PC-3 (cell line): ENCODE measurements at regions not wholly inside any gene's neighbourhood (a gene's known extent, or its start where the extent isn't known, plus 50 kb on each side); places are given as distances from the start of the nearest gene placed in this dataset.

ENCODE experiments used
- ATAC-seq: fragments of 200-7000 bp; cut with Tn5 transposase; 2 replicates; pipeline ENCODE4 v1.9.1; 2020; ENCODE audit warnings: mild to moderate bottlenecking, moderate library complexity
- BruUV-seq: library from RNA; stranded (reverse); fragments of 400-500 nt; replicated peaks from 2 replicates; lab custom pipeline; 2021; lab: Mats Ljungman, UMichigan
- CTCF ChIA-PET: fragments of 300-600 bp; sonication (Branson Sonifier 250); formaldehyde crosslinking; loops from one replicate; lab custom pipeline; 2022; ENCODE audit warnings: antibody characterized with exemption; lab: Charles Lee
- POLR2A ChIA-PET: fragments of 300-600 bp; sonication (Branson Sonifier 250); formaldehyde crosslinking; loops from one replicate; lab custom pipeline; 2022; ENCODE audit warnings: antibody characterized with exemption; ENCODE audit not compliant: unreplicated experiment; lab: Charles Lee
- DNase-seq: peaks from one replicate; pipeline ENCODE4 v3.0.0-alpha.2; 2015
- H2AFZ ChIP-seq: fragments of 300-600 bp; sonication (generic); 2 replicates; pipeline ENCODE4 v1.6.0; 2016; ENCODE audit warnings: antibody characterized with exemption, low read length
- H3F3A ChIP-seq: fragments of 300-600 bp; sonication (generic); one replicate; pipeline ENCODE4 v1.6.0; 2017; ENCODE audit warnings: antibody characterized with exemption, low read length, control low read depth, mild to moderate bottlenecking; ENCODE audit not compliant: unreplicated experiment
- H3K27ac ChIP-seq: fragments of 300-600 bp; sonication (generic); 2 replicates; pipeline ENCODE4 v1.5.1; 2016; ENCODE audit warnings: mild to moderate bottlenecking, low read length
- H3K27me3 ChIP-seq: fragments of 300-600 bp; sonication (generic); 2 replicates; pipeline ENCODE4 v1.6.1; 2016; ENCODE audit warnings: low read length, mixed read lengths
- H3K36me3 ChIP-seq: fragments of 300-600 bp; sonication (generic); 2 replicates; pipeline ENCODE4 v1.6.1; 2016; ENCODE audit warnings: low read depth, mixed run types, low read length, mixed read lengths
- H3K4me1 ChIP-seq: fragments of 300-600 bp; sonication (generic); 2 replicates; pipeline ENCODE4 v1.5.1; 2016; ENCODE audit warnings: low read length; ENCODE audit not compliant: insufficient read depth
- H3K4me2 ChIP-seq: fragments of 300-600 bp; sonication (generic); 2 replicates; pipeline ENCODE4 v1.6.0; 2016; ENCODE audit warnings: low read length
- H3K4me3 ChIP-seq: fragments of 300-600 bp; sonication (generic); 2 replicates; pipeline ENCODE4 v1.5.1; 2016; ENCODE audit warnings: mild to moderate bottlenecking, low read length, mixed read lengths
- H3K79me2 ChIP-seq: fragments of 300-600 bp; sonication (generic); 2 replicates; pipeline ENCODE4 v1.6.1; 2017; ENCODE audit warnings: low read length, mixed read lengths
- H3K9ac ChIP-seq: fragments of 300-600 bp; sonication (generic); 2 replicates; pipeline ENCODE4 v1.6.0; 2016; ENCODE audit warnings: mild to moderate bottlenecking, low read length
- H3K9me2 ChIP-seq: fragments of 300-600 bp; sonication (generic); replicated peaks from 2 replicates; pipeline ENCODE4 v1.6.1; 2016; ENCODE audit warnings: mixed run types, low read length, mixed read lengths
- H3K9me3 ChIP-seq: fragments of 300-600 bp; sonication (generic); 2 replicates; pipeline ENCODE4 v1.6.1; 2016; ENCODE audit warnings: low read length, mixed read lengths
- H4K20me1 ChIP-seq: fragments of 300-600 bp; sonication (generic); 2 replicates; pipeline ENCODE4 v1.6.1; 2016; ENCODE audit warnings: low read length, mixed read lengths
- EZH2 ChIP-seq: fragments of 300-600 bp; sonication (generic); IDR thresholded peaks from one replicate; pipeline ENCODE4 v1.6.1; 2017; ENCODE audit warnings: antibody characterized with exemption, mild to moderate bottlenecking, low read length; ENCODE audit not compliant: unreplicated experiment
- EZH2phosphoT487 ChIP-seq: fragments of 300-600 bp; sonication (generic); IDR thresholded peaks from 2 replicates; pipeline ENCODE4 v1.6.1; 2018; ENCODE audit warnings: mild to moderate bottlenecking, antibody characterized with exemption, low read length, borderline replicate concordance
- intact Hi-C: fragments of 100-400 bp; cut with micrococcal nuclease; formaldehyde crosslinking; loops from 2 replicates; pipeline ENCODE4 v1.9.0; 2023
- TF ChIP-seq, protein P1 (sequence below): fragments of 300-600 bp; sonication (generic); conservative IDR thresholded peaks from 2 replicates; pipeline ENCODE4 v1.5.1; 2017; ENCODE audit warnings: antibody characterized with exemption, low read depth, mild to moderate bottlenecking, low read length

DNA sequence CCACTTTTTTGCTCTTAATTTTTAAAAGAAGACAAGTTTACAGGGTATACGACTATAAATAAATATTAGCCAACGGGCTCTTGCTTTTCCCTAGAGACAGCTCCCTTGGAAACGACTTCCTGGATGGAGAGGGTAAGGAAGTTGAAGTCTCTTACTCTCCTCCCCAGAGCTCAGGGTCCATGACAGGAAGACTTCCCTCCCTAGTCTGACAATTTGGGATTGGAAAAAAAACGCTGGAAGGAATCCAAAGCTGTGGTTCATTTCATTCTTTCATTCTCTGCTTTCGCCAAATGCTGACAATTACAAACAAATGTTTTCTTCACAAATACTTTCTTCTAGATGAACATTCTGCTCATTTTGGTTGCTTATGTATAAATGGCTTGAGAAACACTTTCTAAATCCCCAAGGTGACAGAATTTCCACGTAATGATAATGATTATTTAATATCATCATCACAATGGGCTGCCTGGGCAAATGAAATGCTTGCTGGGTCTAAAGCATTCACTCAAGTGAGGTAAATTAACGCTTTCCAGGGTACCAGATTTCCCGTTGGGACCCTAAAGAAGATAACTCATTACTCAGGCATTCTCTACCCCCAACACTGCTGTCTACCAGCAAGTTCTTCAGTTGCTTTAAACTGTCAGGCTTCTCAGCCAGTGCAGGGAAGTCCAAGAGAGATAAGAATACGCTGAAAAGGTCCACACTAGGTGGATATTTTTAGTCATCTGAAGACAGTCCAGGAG, 139.8 kb upstream of the SLC30A5 start:
- H3K9me3 ChIP-seq, result no peaks in the 10 kb centered on the region
- TF ChIP-seq EZH2 (no peak), EZH2phosphoT487 (no peak)
- TF ChIP-seq, protein P1, sequence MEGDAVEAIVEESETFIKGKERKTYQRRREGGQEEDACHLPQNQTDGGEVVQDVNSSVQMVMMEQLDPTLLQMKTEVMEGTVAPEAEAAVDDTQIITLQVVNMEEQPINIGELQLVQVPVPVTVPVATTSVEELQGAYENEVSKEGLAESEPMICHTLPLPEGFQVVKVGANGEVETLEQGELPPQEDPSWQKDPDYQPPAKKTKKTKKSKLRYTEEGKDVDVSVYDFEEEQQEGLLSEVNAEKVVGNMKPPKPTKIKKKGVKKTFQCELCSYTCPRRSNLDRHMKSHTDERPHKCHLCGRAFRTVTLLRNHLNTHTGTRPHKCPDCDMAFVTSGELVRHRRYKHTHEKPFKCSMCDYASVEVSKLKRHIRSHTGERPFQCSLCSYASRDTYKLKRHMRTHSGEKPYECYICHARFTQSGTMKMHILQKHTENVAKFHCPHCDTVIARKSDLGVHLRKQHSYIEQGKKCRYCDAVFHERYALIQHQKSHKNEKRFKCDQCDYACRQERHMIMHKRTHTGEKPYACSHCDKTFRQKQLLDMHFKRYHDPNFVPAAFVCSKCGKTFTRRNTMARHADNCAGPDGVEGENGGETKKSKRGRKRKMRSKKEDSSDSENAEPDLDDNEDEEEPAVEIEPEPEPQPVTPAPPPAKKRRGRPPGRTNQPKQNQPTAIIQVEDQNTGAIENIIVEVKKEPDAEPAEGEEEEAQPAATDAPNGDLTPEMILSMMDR, result no peak
- H3K9me2 ChIP-seq, result no peaks in the 10 kb centered on the region
- no peaks in the 10 kb centered on the region for H3K27me3 ChIP-seq
- ChIA-PET POLR2A (no interaction called here), CTCF (no interaction called here)
- H3K9ac ChIP-seq, result no peak overlapping the region
- H2AFZ ChIP-seq, result no peak overlapping the region
- H3K4me1 ChIP-seq, result no peaks in the 10 kb centered on the region
- H3K27ac ChIP-seq, result no peak overlapping the region
- H4K20me1 ChIP-seq, result no peaks in the 10 kb centered on the region
- no peak overlapping the region for H3K4me2 ChIP-seq
- BruUV-seq, result no TSS peak
- H3K4me3 ChIP-seq, result no peak overlapping the region
- DNase-seq (no peak), ATAC-seq (no peak)
- H3F3A ChIP-seq, result no peaks in the 10 kb centered on the region
- intact Hi-C loops, result no loop called here
- H3K36me3 ChIP-seq, result no peaks in the 10 kb centered on the region
- H3K79me2 ChIP-seq, result no peaks in the 10 kb centered on the region

DNA sequence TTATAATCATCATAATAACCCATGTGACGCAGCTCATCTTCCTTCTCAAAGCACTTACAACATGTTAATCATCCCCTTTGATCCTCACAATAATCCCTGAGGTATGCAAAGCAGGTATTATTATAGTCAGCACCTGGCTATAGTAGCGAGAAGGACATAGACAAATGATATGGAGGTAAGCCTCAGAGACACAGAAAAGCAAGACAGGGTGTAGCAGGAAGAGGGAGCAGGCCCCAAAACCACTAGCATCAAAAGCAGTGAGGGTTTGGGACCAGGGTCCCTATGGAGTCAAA, 139.2 kb upstream of the SLC30A5 start:
- Histone ChIP-seq H3K27ac (no peak overlapping the region), H3K36me3 (no peaks in the 10 kb centered on the region), H3K4me3 (no peak overlapping the region), H3K79me2 (no peaks in the 10 kb centered on the region), H3K9me2 (no peaks in the 10 kb centered on the region), H3K4me1 (no peaks in the 10 kb centered on the region), H3K9ac (no peak overlapping the region), H3K4me2 (no peak overlapping the region), H2AFZ (no peak overlapping the region), H3K27me3 (no peaks in the 10 kb centered on the region), H3F3A (no peaks in the 10 kb centered on the region), H4K20me1 (no peaks in the 10 kb centered on the region), H3K9me3 (no peaks in the 10 kb centered on the region)
- ChIA-PET CTCF (no interaction called here), POLR2A (no interaction called here)
- no peak for TF ChIP-seq EZH2
- TF ChIP-seq EZH2phosphoT487, result no peak
- TF ChIP-seq, protein P1, result no peak
- intact Hi-C loops, result no loop called here
- DNase-seq (no peak), ATAC-seq (no peak)
- no TSS peak for BruUV-seq

DNA sequence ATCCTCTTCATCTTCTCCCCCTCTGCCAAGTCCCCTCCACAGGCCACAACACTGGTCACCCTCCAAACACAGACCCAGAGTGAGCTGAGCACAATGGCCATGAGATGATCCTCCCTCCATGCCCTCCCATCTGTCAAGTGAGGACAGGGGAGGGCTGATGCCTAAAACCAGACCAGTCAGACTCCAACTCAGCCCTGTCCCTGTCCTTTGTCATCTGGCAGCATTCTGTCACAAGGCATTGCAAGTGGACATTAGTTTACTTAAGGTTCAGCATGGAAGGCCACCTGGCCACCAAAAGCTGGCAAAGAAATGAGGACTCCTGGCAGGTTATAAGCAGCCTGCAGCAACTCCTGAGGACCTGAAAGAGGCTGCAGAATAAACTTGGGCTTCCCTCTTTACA, 136.2 kb upstream of the SLC30A5 start:
- H3K4me2 ChIP-seq, result no peak overlapping the region
- H3K36me3 ChIP-seq, result no peaks in the 10 kb centered on the region
- ChIA-PET POLR2A (no interaction called here), CTCF (no interaction called here)
- H3K9me3 ChIP-seq, result no peaks in the 10 kb centered on the region
- H3K4me3 ChIP-seq, result no peak overlapping the region
- H4K20me1 ChIP-seq, result no peaks in the 10 kb centered on the region
- no peaks in the 10 kb centered on the region for H3K27me3 ChIP-seq
- no peak overlapping the region for H3K27ac ChIP-seq
- BruUV-seq, result no TSS peak
- H3K9ac ChIP-seq, result no peak overlapping the region
- H2AFZ ChIP-seq, result no peak overlapping the region
- no peak for DNase-seq
- no peaks in the 10 kb centered on the region for H3K9me2 ChIP-seq
- no peak for TF ChIP-seq EZH2phosphoT487
- TF ChIP-seq, protein P1, result no peak
- no peak for TF ChIP-seq EZH2
- no peak for ATAC-seq
- intact Hi-C loops, result no loop called here
- H3K4me1 ChIP-seq, result 0 out of 2 replicates have a peak, but pooled peaks cover under 1% of the 10 kb centered on the region
- H3F3A ChIP-seq, result no peaks in the 10 kb centered on the region
- no peaks in the 10 kb centered on the region for H3K79me2 ChIP-seq
